Right renal pelvis (tissue), 4 donors: ENCODE measurements at regions not wholly inside any gene's neighbourhood (a gene's known extent, or its start where the extent isn't known, plus 50 kb on each side); places are given as distances from the start of the nearest gene placed in this dataset.
"Not testable (repeated sequence)": the region's sequence is repeated elsewhere in the genome, so short reads cannot be mapped to it uniquely, and the experiment has no call there.

ENCODE experiments used
- DNase-seq, 4 donors: peaks; one replicate each; pipeline ENCODE4 v3.0.0-alpha.2; 2013; ENCODE audit warnings: low read depth in 4 of 4, low spot score in 3 of 4, missing footprints in 1 of 4

DNA sequence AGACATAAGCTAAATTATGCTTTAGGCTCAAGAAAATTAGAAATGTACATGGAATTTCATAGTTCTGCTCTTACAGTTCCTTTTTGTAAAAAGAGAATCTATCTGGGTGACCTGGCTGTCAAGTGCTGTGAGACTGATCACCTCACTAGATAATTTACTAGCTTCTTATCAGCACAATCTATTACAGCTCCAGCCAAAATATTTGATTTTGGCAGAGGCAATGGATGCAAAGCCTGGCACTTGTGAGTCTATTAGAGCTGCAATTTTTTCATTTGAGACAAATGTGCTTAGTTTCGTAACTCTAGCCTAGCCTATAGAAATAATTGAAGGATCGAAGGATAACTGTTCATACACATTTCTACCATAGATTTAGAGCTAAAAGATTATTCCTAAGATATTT is 927.5 kb downstream of the SLC6A15 start:
- DNase-seq: no peak

DNA sequence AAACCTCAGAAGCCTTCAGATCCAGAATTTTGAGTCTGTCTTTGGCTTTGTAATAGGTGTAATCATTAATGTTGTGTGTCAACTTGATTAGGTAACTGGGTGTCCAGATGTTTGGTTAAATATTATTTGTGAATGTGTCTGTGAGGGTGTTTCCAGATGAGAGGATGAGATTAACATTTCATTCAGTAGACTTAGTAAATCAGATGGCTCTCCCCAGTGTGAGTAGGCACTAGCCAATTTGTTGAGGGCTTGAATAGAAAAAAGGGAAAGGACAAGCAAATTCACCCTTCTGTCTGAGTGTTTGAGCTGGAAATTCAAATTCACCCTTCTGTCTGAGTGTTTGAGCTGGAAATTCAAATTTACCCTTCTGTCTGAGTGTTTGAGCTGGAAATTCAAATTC is 932.2 kb downstream of the SLC6A15 start:
- no peak for DNase-seq

DNA sequence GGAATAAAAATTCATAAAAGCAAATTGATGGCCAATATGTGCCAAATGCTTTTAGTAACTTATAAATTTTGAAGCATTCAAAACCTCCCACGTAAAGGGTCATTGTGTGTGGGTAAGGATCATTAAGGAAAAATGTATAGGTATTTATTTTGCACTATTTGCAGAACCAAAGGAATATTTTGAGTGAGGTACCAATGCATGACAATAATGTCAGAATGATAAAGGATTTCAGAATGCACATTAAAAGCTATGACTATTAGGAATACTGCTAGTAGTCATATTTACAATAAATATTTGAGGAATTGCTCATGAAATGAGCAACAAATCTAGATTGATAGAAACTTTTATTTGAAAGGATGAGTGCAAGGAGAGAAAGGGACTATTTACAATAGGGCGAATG is 932.8 kb downstream of the SLC6A15 start:
- no peak for DNase-seq

DNA sequence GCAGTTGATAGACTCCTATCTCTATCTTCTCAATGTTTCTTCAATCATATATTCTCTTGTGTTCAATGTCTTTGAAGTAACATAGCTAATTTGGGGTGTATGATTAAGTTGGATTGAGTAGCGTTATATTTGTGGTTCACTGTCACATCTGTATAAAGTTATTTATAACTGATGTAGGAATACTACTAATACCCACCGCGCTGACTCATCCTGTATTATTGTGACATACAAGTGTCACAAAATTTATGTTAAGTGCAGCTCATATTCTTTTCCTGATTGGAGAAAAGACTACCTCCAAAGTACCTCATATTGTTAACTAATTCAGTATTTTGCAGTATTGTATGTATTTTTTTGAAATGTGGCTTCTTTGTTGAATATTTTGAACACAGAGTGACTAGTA is 940.8 kb downstream of the SLC6A15 start:
- no peak for DNase-seq

DNA sequence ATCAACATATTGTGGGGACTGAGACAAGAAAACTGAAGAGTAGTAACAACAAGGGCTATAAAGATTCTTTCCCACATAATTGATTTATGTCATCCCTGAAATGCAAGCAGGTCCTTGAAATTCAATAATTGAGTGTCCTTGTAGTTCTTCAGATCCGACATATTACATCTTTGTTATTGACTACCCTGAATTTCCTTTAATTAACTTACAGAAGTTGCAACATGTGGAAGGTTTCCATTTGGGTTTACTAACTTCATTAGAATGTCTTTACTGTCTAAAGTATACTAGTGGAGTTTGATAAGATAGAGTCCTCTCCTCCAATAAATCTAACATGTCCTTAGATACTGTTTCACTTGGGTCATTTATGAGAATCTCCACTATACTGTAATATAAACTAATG is 951.8 kb downstream of the SLC6A15 start:
- no peak for DNase-seq

DNA sequence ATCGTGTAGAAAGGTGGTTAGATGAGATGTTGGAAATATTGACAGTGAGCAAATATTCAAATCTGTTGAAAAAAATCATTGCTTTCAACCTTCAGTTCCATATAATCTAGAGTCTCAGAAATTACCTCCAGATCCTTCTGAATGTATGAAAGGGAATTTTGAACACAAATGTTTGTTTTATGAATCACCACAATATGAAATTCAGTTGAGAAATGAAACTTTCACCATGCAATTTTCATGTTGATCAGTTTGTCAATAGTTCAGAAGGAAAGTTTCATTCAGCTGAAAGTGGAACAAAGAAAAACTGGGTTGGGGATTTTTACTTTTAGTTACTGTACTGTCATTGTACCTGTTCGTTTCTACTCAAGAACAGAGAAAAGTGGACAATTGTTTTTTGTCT is 953.6 kb downstream of the SLC6A15 start:
- no peak for DNase-seq

DNA sequence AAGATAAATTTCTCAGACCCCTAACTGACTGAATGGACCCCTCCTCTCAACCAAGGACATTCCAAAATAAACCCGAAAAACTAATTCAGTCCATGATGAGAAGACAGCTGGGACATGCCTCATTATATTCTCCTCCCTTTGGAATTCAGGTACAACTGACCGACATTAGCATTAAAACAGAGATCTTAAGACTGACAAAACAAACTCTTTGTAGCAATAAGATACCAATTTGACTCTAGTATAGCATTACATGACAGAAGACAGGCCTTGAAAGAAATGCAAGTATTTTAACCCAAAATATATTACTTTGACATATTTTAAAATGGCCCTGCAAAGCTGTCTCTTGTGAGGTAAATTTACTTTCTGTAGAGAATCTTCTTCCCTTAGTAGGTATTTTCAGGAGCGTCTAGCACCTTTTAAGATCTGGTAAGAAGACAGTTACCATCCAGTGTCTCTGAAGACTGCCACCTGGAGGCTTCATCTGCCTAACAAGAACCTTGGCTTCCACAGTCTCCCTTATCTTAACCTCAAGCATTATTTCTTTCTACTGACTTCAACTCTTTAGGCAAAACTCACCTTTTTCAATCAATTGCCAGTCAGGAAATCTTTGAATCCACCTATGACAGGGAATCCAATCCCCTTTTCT is 957.5 kb downstream of the SLC6A15 start:
- no peak for DNase-seq

DNA sequence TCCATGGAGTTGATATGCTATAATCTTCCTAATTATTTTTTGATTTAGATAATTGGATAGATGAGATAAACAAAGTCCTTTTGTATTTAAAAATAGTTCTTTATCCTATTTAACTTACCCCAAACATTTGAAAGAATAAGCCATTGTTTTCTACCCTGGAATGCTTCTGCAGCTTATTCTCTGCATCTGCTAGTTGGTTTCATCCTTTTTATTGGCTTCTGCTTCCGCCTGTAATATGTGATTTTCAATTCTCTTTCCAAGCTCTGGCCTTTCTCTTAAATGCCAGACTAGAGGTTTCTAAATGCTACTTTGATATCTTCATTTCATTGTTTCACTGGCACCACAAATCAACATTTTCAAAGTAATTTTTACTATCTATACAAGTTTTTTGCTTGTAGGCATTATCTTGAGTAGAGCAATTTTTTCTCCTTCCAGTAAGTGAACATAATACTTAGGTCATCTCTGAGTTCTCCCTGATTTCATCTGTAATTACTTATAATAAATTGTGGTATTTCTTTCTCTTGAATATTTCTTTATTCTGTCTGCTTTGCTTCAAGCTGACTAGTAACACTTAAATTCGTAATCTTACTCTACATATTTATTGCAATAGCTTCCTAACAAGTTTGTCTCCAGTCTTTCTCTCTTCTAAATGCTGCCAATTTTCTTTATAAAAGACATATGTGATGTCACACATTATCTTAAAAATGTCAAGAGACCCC is 958.4 kb downstream of the SLC6A15 start:
- DNase-seq: peak in 1 of 4 donors; percentile 7

DNA sequence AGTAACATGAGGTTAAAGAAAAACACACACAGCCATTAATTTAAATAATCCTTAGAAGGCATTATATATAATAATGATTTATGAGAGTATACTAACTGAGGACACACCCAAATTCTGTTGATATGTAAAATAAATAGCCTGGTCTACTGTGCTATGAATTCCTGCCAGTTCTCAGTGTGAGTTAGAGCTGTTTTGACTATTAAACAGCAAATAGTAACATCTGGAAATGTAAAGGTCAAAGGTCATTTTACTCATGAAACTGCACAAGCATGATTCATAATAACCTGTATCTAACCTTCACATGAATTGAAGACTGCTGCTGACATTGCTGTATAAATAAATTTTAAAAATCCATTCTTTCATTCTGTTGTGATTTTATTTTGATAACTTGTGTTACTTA is 966.7 kb downstream of the SLC6A15 start:
- DNase-seq: no peak

DNA sequence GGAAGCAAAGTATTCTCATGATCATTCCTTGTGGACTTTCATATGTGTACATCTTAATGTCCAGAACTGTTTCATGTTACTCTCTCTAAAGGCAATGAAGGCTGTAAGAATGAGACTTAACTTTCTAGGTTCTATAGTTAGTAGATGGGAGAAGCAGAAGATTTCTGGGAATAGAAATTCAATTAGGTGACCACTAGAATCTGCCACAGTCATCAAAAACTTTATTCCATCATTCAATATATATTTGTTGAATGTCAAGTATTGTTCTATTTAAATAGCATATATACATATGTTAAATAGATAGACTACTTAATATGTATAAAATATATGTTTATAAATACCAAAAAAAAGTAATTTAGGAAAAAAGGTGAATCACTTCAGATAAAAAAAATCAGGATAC is 972.9 kb downstream of the SLC6A15 start:
- no peak for DNase-seq

DNA sequence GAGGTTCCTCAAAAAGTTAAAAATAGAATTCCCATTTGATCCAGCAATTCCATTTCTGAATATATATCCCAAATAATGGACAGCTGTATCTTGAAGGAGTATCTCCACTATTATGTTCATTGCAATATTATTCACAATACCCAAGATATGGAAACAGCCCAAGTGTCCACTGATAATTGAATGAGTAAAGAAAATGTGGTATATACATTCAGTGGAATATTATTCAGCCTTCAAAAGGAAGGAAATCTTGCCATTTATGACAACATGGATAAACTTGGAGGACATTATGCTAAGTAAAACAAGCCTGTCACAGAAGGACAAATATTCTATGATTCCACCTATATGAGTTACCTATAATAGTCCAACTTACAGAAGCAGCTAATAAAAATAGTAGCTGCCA is 979.0 kb downstream of the SLC6A15 start:
- no peak for DNase-seq

DNA sequence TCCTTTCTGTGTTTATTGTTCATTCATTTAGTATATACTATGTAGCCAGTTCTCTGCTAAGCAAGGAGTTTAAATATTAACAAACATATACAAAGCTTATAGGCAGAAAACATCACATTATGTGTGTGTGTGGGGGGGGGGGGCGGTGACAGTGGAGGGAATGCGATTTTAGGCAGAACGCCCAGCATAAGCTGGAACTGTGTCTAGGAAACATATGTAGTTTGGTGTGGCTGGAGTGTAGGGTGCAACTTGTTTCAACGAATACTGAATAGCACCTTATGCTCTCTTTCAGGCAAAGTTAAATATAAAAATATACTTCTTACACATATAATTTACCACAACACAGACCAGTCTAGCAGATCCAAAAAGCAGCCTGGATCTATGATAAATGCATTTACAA is 980.6 kb downstream of the SLC6A15 start:
- no peak for DNase-seq

DNA sequence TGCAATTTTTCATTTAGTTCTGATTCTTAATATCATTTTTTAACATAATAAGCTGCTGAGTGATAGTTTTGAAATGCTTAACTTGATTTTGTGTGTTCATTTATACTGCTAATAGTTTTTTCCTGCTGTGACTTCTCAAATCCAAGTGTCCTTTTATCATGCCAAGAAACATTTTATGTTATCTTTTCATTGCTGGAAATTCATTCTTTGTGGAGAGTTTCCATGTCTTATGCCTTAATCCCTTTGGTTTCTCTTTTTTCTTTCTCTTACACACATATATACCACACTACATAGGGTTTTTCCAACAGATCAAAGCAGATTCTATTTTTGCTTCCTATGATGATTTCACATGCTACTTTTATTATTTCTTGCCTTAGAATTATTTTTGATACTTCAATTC is 981.1 kb downstream of the SLC6A15 start:
- DNase-seq: no peak

DNA sequence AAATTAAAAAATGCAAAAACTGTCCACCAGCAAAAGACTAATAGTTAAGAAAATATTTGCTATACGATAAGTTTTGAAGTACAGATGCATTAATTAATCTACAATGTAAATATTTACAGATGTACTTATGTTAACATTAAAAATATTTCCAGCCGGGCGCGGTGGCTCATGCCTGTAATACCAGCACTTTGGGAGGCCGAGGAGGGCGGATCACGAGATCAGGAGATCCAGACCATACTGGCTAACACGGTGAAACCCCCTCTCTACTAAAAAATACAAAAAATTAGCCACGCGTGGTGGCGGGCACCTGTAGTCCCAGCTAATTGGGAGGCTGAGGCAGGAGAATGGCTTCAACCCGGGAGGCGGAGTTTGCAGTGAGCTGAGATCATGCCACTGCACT is 982.8 kb downstream of the SLC6A15 start:
- DNase-seq: not testable (repeated sequence)

DNA sequence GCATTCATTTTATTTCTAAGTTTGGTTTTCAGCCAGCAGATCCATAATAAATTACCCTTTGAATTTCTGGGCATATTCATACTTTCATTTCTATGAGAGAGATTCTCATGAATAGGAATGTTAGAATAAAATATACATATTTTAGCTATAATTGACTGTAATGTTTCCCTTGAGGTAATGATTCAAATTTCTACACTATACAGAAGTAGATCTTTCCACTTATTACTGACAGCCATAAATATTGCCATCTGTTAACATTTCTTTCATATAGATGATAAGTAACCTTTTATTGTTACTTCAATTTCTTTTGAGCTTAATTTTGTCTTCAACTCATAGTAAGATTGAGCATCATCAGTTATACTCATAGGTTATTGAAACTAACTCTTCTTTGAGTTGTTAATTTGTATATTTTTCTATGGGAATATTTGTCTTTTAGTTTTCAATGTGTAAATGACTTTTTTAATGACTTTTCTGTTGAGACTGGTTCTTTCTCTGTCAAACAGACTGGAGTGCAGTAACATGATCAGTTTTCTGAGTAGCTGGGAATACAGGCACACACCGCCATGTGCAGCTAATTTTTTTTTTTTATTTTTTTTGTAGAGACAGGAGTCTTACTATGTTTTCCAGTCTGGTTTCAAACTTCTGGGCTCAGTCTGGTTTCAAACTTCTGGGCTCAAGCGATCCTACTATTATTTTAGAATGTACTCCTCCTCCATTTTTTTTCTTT is 991.6 kb downstream of the SLC6A15 start:
- no peak for DNase-seq

DNA sequence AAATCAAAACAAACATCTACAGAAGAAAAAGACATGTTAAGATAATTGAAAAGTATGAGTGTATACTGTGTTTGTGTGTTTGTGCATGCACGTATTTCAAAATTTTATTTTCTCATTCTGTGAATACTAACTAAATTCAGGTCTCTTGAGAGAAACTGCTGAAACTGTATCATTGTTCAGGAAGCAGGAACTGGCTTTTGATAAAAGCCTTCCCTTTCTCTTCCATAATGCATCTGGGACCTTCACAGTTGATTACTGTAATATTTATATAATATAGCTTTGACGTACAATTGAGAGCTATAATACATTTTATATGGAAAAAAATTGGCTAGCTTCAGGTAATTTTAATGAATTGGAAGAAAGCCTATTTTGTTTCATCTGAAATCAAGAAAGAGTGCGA is 993.5 kb downstream of the SLC6A15 start:
- no peak for DNase-seq

DNA sequence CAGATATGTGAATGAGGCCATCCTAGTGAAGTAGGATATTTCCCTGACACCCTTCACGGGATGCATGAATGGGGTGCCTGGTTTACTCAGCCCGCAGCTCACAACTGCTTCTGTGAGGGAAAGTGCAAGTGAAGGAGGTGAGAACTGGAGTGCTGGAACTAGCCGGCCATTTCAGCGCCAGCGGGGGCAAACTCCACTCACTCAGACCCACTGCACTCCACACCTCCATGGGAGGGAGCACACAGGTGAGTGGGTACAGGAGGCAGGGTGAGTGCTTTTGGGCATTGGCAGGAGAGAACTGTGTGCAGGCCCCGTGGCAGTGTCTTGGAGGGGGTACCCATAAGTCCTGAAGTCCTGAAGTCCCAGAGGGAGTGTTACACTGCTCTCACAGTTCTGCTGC is 1008.4 kb downstream of the SLC6A15 start:
- DNase-seq: no peak

DNA sequence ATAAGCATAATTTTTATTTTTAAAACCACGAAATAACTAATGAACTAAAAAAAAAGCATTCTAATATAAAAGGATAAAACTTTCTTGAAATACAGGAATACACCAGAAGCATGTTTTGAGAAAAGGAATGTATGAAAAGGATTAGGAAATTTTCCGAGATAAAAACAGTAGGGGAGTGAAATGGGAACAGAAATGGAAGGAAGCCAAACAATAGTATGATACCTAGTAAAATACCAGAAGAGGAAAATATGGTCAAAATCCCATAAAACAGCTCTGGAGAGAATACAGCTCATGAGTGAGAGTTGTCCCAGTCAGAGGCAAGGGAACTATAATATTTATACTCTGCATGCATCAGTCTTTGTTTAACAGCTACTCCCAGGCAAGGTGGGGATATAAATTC is 1016.2 kb downstream of the SLC6A15 start:
- DNase-seq: no peak

DNA sequence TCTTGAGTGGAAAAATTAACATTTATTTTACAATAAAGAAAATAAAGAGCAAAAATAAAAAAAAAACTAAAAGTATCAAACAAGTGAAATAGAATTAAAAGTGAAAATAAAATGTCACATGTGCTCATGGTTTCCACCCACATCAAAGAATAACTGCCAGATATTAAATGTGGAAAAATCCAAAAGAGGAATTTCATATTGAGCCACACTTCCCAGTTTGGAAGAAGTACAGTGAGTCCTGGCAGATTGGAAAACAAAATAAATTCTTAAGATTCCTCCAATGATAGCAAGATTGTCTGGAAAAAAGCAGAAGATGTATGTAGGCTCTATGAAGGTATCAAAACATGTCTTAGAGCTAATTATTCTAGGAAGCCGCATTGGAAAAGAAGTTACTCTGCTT is 1019.5 kb downstream of the SLC6A15 start:
- DNase-seq: no peak

DNA sequence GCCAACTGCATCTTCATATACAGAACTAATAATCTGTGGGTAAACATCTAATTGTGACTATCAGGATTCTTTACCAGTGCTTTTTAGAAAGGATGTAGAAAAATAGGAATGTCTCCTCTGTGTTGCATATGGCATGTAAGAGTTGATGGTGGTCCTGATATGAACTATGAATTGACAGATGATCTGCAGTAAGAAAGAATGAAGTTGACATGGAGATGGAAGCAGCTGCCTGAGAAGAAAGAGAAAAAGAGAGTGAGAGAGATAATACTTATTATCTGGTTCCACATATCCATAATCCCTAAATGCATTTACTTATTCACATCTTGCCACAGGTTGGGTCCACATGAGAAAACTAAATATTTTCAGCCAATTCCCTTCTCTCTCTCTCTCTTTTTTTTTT is 1022.9 kb downstream of the SLC6A15 start:
- DNase-seq: no peak

DNA sequence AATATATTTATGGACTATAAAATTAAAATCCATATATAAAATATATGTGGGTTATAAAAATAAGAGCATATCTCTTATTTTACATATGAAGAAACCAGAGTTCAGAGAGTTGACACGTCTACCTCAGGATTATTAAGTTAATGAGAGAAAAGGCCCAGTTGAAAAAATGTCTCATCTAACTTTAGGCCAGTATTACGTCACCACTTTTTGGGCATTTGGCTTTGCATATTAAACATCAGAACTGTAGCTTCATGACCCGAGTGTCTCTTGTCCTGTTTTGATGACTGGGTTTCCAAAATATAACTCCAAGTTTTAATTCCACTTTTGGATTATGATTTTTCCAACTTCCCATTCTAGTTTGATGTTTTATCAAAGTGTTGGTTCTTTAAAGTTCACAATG is 1026.1 kb downstream of the SLC6A15 start:
- no peak for DNase-seq
